Limb (tissue), 2 donors: ENCODE measurements at regions not wholly inside any gene's neighbourhood (a gene's known extent, or its start where the extent isn't known, plus 50 kb on each side); places are given as distances from the start of the nearest gene placed in this dataset.
"Not testable (repeated sequence)": the region's sequence is repeated elsewhere in the genome, so short reads cannot be mapped to it uniquely, and the experiment has no call there.

ENCODE experiments used
- DNase-seq, 2 donors: peaks; one replicate each; pipeline ENCODE4 v3.0.0-alpha.2; 2016; ENCODE audit errors: extremely low spot score in 2 of 2

DNA sequence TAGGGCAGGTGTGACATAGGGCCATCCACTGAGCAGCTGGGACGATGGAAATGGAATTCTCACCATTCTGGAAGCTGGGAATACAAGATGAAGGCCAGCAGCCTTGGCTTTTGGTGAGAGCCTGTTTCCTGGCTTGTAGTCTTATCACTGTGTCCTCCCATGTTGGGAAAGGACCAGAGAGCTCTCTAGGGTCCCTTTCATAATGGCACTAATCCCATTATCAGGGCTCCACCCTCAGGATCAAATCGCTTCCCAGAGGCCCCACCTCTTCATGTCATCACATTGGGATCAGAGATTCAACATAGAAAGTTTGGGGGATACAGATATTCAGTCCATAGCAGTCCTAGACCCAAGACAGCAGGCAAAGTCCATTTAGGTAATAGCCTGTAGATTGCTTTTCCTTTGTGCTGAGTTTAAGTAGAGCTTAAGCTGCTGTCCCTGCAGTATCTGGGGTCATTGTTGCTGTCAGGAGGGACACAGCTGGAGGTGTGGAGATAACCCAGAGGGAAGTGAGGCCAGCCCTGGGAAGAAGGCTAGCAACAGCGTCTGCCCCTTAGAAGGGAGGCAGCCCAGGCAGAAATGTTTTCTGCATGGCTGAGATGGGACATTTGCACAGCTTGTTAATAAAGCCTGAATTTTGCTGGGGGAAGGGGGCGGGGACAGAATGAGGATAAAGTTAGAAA lies 136.5 kb upstream of the GPR12 start:
- DNase-seq: no peak

GRCh38 chr13:26895808-26896466 lies 135.4 kb upstream of the GPR12 start:
- no peak for DNase-seq

GRCh38 chr13:26895081-26895807 lies 134.7 kb upstream of the GPR12 start:
- no peak for DNase-seq

GRCh38 chr13:26888632-26889031 lies 128.0 kb upstream of the GPR12 start:
- DNase-seq: no peak

GRCh38 chr13:26887594-26887993 lies 127.0 kb upstream of the GPR12 start:
- DNase-seq: no peak

DNA sequence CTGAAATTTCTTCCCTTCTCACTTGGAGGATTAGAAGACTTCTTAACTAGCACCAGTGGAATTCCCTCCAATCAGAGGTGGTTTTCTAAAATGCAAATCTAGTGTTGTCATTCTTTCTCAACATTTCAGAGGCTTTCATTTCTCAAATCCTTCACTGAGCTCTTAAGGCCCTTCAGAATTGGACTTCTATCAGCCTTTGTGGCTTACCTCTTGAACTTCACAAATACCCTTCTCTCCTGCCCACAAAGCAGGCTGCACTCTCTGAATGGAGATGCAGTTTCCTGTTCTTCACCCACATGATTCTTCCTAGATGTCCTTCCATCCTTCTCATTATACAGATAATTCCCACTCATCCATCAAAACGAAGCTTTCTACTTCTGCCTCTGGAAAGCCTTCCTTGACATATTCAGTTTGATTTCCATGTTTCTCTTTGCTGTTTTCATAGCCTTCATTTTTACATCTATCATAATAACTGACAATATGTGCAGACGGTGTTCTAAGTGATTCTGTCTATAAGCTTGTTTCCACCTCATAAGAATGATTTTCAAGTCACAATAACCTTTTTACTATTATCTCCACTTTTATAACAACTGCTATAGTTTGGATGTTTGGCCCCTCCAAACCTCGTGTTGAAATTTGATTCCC lies 123.1 kb upstream of the GPR12 start:
- DNase-seq: no peak

DNA sequence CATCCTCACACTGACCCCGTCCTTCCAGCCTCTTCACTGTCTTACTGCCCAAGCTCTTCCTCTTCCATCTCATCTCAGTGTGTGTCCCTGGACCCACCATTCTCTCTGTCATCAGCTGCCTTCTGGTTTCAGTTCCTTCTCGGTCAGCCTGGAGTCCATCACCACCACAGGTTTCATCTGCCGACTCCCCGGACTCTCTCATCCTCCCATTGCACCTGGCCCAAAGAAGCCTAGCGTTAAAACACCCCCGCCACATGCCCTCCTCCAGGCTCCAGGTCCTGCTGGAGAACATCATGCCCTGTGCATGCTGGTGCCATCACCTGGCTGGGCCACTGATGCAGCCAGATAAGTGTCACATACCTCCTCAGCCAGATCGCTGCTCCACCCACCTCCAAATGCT lies 122.1 kb upstream of the GPR12 start:
- DNase-seq: no peak

DNA sequence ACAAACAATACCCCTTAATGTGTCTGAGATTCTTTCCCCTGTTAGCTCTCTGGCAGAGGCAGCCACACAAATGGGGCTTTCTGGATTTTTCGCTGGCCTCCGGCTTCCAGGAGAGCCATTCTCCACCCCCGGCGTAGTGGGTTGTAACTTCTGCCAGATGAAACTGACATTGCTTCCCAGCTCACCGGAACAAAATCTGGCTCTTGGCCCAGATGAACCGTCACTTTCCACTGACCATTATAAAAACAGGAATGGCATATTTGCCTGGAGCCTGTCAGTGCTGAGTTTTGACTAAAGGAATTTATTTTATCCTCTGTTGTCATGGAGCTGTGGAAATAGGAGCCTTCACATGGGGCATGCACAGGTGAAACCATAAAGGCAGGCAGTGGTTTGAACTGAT lies 120.6 kb upstream of the GPR12 start:
- peak; percentile 1 to 49 for DNase-seq

DNA sequence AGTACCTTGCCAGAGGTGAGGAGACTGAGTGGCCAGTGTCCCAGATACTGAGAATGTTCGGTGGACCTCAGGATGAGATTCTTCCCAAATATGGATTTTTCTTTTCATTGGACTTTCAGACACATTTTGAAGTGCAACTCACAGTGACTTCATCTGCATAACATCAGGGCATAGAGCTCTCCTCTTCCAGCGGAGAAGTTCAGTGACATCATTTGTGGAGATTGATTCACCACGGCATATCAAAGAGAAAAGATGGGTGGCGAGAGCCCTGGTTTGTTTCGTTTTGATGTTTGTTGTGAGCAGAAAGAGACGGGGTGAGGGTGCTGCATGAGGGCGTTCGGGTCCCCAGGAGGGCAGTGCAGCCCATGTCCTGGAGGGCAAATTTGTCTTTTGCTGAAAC lies 120.1 kb upstream of the GPR12 start:
- DNase-seq: no peak

GRCh38 chr13:26878438-26878837 lies 117.9 kb upstream of the GPR12 start:
- no peak for DNase-seq

DNA sequence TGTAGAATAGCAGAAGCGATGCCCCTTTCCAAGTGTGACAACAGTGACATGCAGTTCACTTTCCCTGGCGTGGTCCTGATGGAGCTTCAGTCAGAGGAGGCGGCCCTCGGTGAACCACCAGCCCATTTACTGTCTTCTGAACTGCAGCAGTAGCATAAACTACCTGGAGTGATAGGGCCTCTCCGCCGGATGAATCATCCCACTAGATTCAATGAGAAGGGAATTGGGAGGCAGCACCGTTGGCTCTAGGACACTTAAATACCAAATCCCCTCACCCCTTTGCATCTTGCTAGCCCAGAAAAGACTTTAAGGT lies 112.8 kb upstream of the GPR12 start:
- DNase-seq: no peak

GRCh38 chr13:26872525-26873385 lies 112.2 kb upstream of the GPR12 start:
- DNase-seq: peak; percentile 27 to 75

DNA sequence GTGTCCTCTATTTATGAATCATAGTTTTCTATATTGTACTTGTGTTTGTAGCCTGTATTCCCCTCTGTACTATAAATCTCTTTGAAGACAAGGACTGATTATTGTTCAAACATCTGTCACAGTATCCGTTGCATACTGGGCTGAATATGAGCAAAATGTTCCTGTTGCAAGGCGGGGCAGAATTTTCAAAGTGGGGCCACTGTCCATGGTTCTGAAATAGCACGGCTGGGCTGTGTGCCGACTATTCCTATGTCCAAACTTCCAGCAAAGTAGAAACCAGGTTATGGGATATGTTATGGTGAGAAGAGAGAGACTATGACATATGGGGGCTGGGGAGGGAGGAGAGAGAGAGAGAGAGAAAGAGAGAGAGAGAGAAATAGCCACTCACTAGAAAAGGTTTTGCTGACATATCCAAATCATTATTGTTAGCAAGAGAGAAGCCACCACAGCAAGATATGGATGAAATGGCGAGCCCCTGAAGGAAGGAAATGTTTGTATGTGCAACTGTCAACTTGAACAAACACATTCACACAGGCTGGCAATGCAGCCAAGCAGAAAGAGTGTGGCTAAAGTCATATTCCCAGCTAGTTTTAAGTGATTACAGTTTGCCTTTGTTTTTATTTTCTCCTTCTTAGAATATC lies 107.0 kb upstream of the GPR12 start:
- DNase-seq: peak; percentile 65 to 73

- no peak for DNase-seq
Measured at GRCh38 chr13:26864576-26864975, 104.0 kb upstream of the GPR12 start.

- DNase-seq: no peak
Measured at GRCh38 chr13:26861941-26862340, 101.4 kb upstream of the GPR12 start.

DNA sequence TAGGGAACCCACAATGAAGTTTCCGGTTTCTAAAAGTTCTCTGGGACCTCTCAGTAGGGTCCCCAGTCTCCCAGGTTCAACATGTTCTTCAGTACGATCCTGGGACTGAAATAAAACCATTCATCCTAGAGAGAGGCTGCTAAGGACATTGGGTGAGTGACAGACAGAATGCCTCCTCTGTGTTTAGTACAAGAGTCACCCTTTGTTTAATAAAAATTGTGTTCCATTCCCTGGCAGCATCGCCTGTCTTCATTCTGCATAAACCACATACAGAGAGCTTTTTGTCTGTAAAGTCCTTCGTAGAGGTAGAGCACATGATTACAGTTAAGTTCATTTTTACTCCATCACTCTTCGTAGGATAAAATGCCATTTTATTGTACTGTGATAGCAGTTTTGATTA lies 95.3 kb upstream of the GPR12 start:
- DNase-seq: no peak

DNA sequence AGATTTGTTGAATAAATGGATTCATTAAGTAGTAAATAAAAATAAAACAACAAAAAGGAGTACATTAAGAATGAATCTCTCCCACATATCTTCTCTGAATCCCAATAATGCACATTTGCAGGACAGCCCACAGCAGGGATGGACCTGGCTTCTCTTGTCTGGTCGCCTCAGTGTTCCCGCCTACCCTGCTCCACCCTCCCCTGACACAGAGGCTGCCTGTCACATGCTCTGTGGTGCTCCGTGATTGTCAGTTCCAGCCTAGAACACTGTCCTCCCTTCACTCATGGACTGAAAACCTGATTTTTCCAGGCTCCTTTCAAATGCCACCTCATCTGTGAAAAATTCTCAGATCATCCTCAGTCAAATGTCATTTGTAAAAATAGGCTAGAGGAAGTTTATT lies 94.5 kb upstream of the GPR12 start:
- DNase-seq: no peak

DNA sequence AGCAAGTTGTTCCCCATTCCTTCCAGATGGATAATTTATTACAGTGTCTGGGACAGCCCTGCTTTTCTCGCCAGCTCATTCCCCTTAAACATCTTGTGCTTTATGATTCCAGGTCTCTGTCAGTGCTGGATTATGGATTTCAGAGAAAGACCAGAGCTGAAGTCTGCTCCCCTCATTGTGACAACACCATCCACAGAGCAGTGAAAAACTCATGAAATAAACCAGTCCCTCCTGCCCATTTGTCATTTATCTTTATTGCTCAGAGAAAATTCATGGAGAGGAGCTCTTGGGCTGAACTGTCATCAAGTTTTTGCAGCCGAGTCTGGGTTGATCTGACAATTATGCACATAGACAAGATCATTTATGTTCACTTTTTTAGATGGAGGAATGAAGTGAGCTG lies 92.7 kb upstream of the GPR12 start:
- peak in 1 of 2 donors; percentile 5 for DNase-seq

GRCh38 chr13:26847281-26847680 lies 86.7 kb upstream of the GPR12 start:
- DNase-seq: no peak

DNA sequence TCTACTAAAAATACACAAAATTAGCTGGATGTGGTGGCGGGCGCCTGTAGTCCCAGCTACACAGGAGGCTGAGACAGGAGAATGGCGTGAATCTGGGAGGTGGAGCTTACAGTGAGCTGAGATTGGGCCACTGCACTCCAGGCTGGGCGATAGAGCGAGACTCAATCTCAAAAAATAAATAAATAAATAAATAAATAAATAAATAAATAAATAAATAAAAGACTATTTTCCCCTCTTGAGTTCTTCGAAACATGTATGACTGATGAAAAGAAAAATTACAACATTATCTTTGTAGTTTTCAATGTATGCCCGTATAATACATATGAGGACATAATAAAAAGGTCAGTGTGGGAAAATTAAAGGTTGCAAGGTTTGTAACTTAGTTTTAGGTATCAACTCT lies 84.5 kb upstream of the GPR12 start:
- not testable (repeated sequence) for DNase-seq

GRCh38 chr13:26839682-26840081 lies 79.1 kb upstream of the GPR12 start:
- DNase-seq: no peak
